IMR-90 (cell line): ENCODE measurements at regions not wholly inside any gene's neighbourhood (a gene's known extent, or its start where the extent isn't known, plus 50 kb on each side); places are given as distances from the start of the nearest gene placed in this dataset.

Experiments
- ATAC-seq: fragments of 200-7000 bp; cut with Tn5 transposase; 2 replicates; pipeline ENCODE4 v1.9.1; 2020; ENCODE audit warnings: low read depth, mild to moderate bottlenecking, moderate library complexity
- BruUV-seq: library from RNA; stranded (reverse); fragments of 400-500 nt; replicated peaks from 2 replicates; lab custom pipeline; 2021; lab: Mats Ljungman, UMichigan
- CTCF ChIA-PET: fragments of 300-600 bp; formaldehyde crosslinking; extraction: SDS; loops from one replicate; lab custom pipeline; 2021; ENCODE audit warnings: antibody characterized with exemption; lab: Yijun Ruan, JAX
- POLR2A ChIA-PET: fragments of 300-600 bp; sonication (Branson Sonifier 250); formaldehyde crosslinking; loops from one replicate; lab custom pipeline; 2022; ENCODE audit warnings: antibody characterized with exemption; ENCODE audit not compliant: unreplicated experiment; lab: Charles Lee
- DNase-seq: peaks from one replicate; pipeline ENCODE4 v3.0.0; 2013
- H2AFZ ChIP-seq: replicated peaks from 2 replicates; pipeline ENCODE3; 2013; ENCODE audit warnings: low read length, mild to moderate bottlenecking; ENCODE audit not compliant: poor library complexity
- H2AK5ac ChIP-seq: 2 replicates; pipeline ENCODE4 v1.6.1; 2013; ENCODE audit warnings: low read depth, low read length, inconsistent platforms
- H2AK9ac ChIP-seq: replicated peaks from 2 replicates; pipeline ENCODE3; 2013; ENCODE audit warnings: mild to moderate bottlenecking, low read depth, low read length, moderate library complexity; ENCODE audit not compliant: poor library complexity
- H2BK120ac ChIP-seq: 2 replicates; pipeline ENCODE4 v1.6.1; 2013; ENCODE audit warnings: low read depth, low read length, inconsistent platforms
- H2BK15ac ChIP-seq: 3 replicates; pipeline ENCODE4 v1.6.1; 2013; ENCODE audit warnings: low read depth, low read length, inconsistent platforms
- H2BK20ac ChIP-seq: 2 replicates; pipeline ENCODE4 v1.6.1; 2013; ENCODE audit warnings: low read depth, mild to moderate bottlenecking, inconsistent platforms, low read length, moderate library complexity
- H2BK5ac ChIP-seq: 2 replicates; pipeline ENCODE4 v1.6.1; 2013; ENCODE audit warnings: mild to moderate bottlenecking, low read depth, low read length, inconsistent platforms; ENCODE audit not compliant: poor library complexity, severe bottlenecking
- H3K14ac ChIP-seq: replicated peaks from 2 replicates; pipeline ENCODE4 v1.6.1; 2013; ENCODE audit warnings: low read depth, low read length, inconsistent platforms
- H3K18ac ChIP-seq: 2 replicates; pipeline ENCODE4 v1.6.1; 2013; ENCODE audit warnings: low read depth, low read length, control low read depth
- H3K23ac ChIP-seq: 2 replicates; pipeline ENCODE4 v1.6.1; 2013; ENCODE audit warnings: low read depth, low read length, inconsistent platforms
- H3K27ac ChIP-seq: 2 replicates; pipeline ENCODE4 v1.5.1; 2013; ENCODE audit warnings: mild to moderate bottlenecking, control low read depth, low read length; ENCODE audit not compliant: insufficient read depth
- H3K27me3 ChIP-seq: 2 replicates; pipeline ENCODE4 v1.6.1; 2013; ENCODE audit warnings: low read length; ENCODE audit not compliant: control insufficient read depth, insufficient read depth
- H3K36me3 ChIP-seq: 2 replicates; pipeline ENCODE4 v1.6.1; 2013; ENCODE audit warnings: low read length, mixed read lengths; ENCODE audit not compliant: control insufficient read depth, insufficient read depth
- H3K4ac ChIP-seq: 2 replicates; pipeline ENCODE4 v1.6.1; 2013; ENCODE audit warnings: low read depth, low read length, inconsistent platforms
- H3K4me1 ChIP-seq: 2 replicates; pipeline ENCODE4 v1.6.1; 2013; ENCODE audit warnings: low read length, mixed read lengths; ENCODE audit not compliant: control insufficient read depth, insufficient read depth
- H3K4me2 ChIP-seq: 2 replicates; pipeline ENCODE4 v1.6.1; 2013; ENCODE audit warnings: low read depth, mild to moderate bottlenecking, control low read depth, low read length, moderate library complexity
- H3K4me3 ChIP-seq: 2 replicates; pipeline ENCODE4 v1.5.1; 2013; ENCODE audit warnings: low read depth, mild to moderate bottlenecking, control low read depth, low read length, moderate library complexity; ENCODE audit not compliant: insufficient read depth
- H3K56ac ChIP-seq: 2 replicates; pipeline ENCODE4 v1.6.1; 2013; ENCODE audit warnings: low read length, inconsistent platforms; ENCODE audit not compliant: insufficient read depth; ENCODE audit errors: extremely low read depth
- H3K79me1 ChIP-seq, 2 experiments: 2 replicates each; pipeline ENCODE4 v1.6.1; 2013; ENCODE audit warnings: low read length in 2 of 2, inconsistent platforms in 1 of 2, low read depth in 1 of 2
- H3K9ac ChIP-seq: 2 replicates; pipeline ENCODE4 v1.6.1; 2013; ENCODE audit warnings: low read depth, low read length, control low read depth
- H3K9me1 ChIP-seq: 2 replicates; pipeline ENCODE4 v1.6.1; 2013; ENCODE audit warnings: low read length, inconsistent platforms; ENCODE audit not compliant: insufficient read depth
- H3K9me3 ChIP-seq: 2 replicates; pipeline ENCODE4 v1.6.1; 2013; ENCODE audit warnings: low read length; ENCODE audit not compliant: control insufficient read depth, insufficient read depth
- H4K20me1 ChIP-seq: 2 replicates; pipeline ENCODE4 v1.6.1; 2013; ENCODE audit warnings: low read length, inconsistent platforms; ENCODE audit not compliant: insufficient read depth
- H4K5ac ChIP-seq: 2 replicates; pipeline ENCODE4 v1.6.1; 2013; ENCODE audit warnings: mild to moderate bottlenecking, low read depth, low read length, control low read depth
- H4K8ac ChIP-seq, 2 experiments: 2 replicates each; pipeline ENCODE4 v1.6.1; 2013; ENCODE audit warnings: low read depth in 2 of 2, low read length in 2 of 2, control low read depth in 1 of 2, inconsistent platforms in 1 of 2
- H4K91ac ChIP-seq: 2 replicates; pipeline ENCODE4 v1.6.1; 2013; ENCODE audit warnings: low read depth, low read length, inconsistent platforms; ENCODE audit not compliant: insufficient read depth
- BHLHE40 ChIP-seq: fragments of 150-350 bp; IDR thresholded peaks from 2 replicates; pipeline ENCODE4 v1.6.1; 2016; ENCODE audit warnings: mild to moderate bottlenecking, low read depth, low read length
- CEBPB ChIP-seq: IDR thresholded peaks from 2 replicates; pipeline ENCODE4 v1.6.1; 2012; ENCODE audit warnings: low read depth, low read length, improper control_type of control experiment
- CHD1 ChIP-seq: IDR thresholded peaks from 2 replicates; pipeline ENCODE4 v1.6.1; 2012; ENCODE audit warnings: low read depth, low read length, improper control_type of control experiment
- FOS ChIP-seq: fragments of 150-350 bp; IDR thresholded peaks from 2 replicates; pipeline ENCODE4 v1.6.1; 2016; ENCODE audit warnings: low read depth, low read length
- MAFK ChIP-seq: IDR thresholded peaks from 2 replicates; pipeline ENCODE4 v1.6.1; 2012; ENCODE audit warnings: low read depth, low read length, improper control_type of control experiment
- MAZ ChIP-seq: IDR thresholded peaks from 2 replicates; pipeline ENCODE4 v1.6.1; 2012; ENCODE audit warnings: low read depth, mild to moderate bottlenecking, low read length, improper control_type of control experiment, moderate library complexity, borderline replicate concordance
- MXI1 ChIP-seq: IDR thresholded peaks from 2 replicates; pipeline ENCODE4 v1.6.1; 2012; ENCODE audit warnings: low read depth, mild to moderate bottlenecking, low read length, moderate library complexity, borderline replicate concordance
- NFE2L2 ChIP-seq: fragments of 150-350 bp; IDR thresholded peaks from 2 replicates; pipeline ENCODE4 v1.6.1; 2016; ENCODE audit warnings: low read depth, mild to moderate bottlenecking, low read length
- POLR2A ChIP-seq: IDR thresholded peaks from 2 replicates; pipeline ENCODE4 v1.6.1; 2012; ENCODE audit warnings: mild to moderate bottlenecking, low read depth, low read length
- RAD21 ChIP-seq: IDR thresholded peaks from 2 replicates; pipeline ENCODE4 v1.6.1; 2012; ENCODE audit warnings: low read length, improper control_type of control experiment
- RCOR1 ChIP-seq: IDR thresholded peaks from 2 replicates; pipeline ENCODE4 v1.6.1; 2012; ENCODE audit warnings: mild to moderate bottlenecking, low read length, improper control_type of control experiment; ENCODE audit not compliant: insufficient replicate concordance
- RFX5 ChIP-seq: IDR thresholded peaks from 2 replicates; pipeline ENCODE4 v1.8.0; 2012; ENCODE audit warnings: low read depth, mild to moderate bottlenecking, low read length, moderate library complexity
- SMC3 ChIP-seq: fragments of 150-350 bp; IDR thresholded peaks from 2 replicates; pipeline ENCODE4 v1.6.1; 2016; ENCODE audit warnings: low read depth, mild to moderate bottlenecking, antibody characterized with exemption, low read length, moderate library complexity
- WGBS, 2 experiments: methylation state at CpG; one replicate each; pipeline versions ENCODE4 v1.1.5 to v1.1.7; 2013; ENCODE audit warnings: missing lambda C conversion rate in 2 of 2; ENCODE audit not compliant: insufficient read length in 1 of 2; ENCODE audit errors: extremely low coverage in 2 of 2; 5-methylcytosine and 5-hydroxymethylcytosine counted together
- dilution Hi-C: fragments of 300-500 bp; cut with HindIII; formaldehyde crosslinking; loops from one replicate; pipeline ENCODE4 v1.14.3; 2018; ENCODE audit warnings: low sequenced_read_pairs; ENCODE audit not compliant: unreplicated experiment
- in situ Hi-C: fragments of 300-500 bp; cut with MboI; formaldehyde crosslinking; loops from 3 replicates; pipeline ENCODE4 v1.14.3; 2019; ENCODE audit warnings: low sequenced_read_pairs, inconsistent platforms, mixed read lengths
- intact Hi-C: fragments of 100-400 bp; cut with micrococcal nuclease; formaldehyde crosslinking; loops from 2 replicates; pipeline ENCODE4 v1.10.0; 2022
- TF ChIP-seq, protein P1 (sequence below): conservative IDR thresholded peaks from 2 replicates; pipeline ENCODE4 v1.5.1; 2012; ENCODE audit warnings: mild to moderate bottlenecking, low read depth, low read length, improper control_type of control experiment
- TF ChIP-seq, protein P2 (sequence below): fragments of 150-350 bp; IDR thresholded peaks from 2 replicates; pipeline ENCODE4 v1.6.1; 2016; ENCODE audit warnings: low read depth, mild to moderate bottlenecking, low read length, moderate library complexity, borderline replicate concordance
- TF ChIP-seq, protein P3 (sequence below): fragments of 150-350 bp; IDR thresholded peaks from 2 replicates; pipeline ENCODE4 v1.6.1; 2017; ENCODE audit warnings: mild to moderate bottlenecking, antibody characterized with exemption, low read length, low read depth

DNA sequence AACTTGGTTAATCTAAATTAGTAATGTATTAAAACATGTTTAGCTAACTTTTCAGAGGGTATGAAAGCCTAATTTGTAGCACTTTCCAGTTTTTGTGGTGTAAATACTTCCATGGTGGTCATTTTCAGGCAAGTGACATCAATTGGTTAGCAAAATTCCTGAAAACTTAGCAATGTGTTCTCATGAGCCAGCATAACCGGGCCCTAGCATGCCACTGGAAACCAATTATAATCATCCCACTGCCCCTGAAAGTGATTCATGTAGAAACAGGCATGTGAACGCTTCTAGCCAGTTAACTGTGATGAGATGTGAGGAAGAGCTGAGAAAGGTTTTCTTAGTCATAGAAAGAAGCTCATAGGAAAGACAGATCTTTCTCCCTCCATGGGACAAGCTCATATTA is 417.2 kb downstream of the TLR4 start:
- H3K27me3 ChIP-seq = no peaks in the 10 kb centered on the region
- ChIA-PET POLR2A (no interaction called here), CTCF (no interaction called here)
- H3K4me1 ChIP-seq = no peaks in the 10 kb centered on the region
- no peak overlapping the region for H3K14ac ChIP-seq
- H2BK120ac ChIP-seq = no peak overlapping the region
- WGBS, 2 experiments = no CpG with 5 or more reads among the region's 2 CpGs
- H3K4me3 ChIP-seq = no peak overlapping the region
- no peak overlapping the region for H3K4me2 ChIP-seq
- H2AK9ac ChIP-seq = no peak overlapping the region
- no peak overlapping the region for H2AFZ ChIP-seq
- H3K9ac ChIP-seq = no peak overlapping the region
- no peak overlapping the region for H3K23ac ChIP-seq
- no peaks in the 10 kb centered on the region for H3K9me1 ChIP-seq
- DNase-seq (no peak), ATAC-seq (no peak)
- H3K36me3 ChIP-seq = no peaks in the 10 kb centered on the region
- no peak overlapping the region for H4K5ac ChIP-seq
- no peak overlapping the region for H4K91ac ChIP-seq
- H3K56ac ChIP-seq = no peak overlapping the region
- H2BK5ac ChIP-seq = no peak overlapping the region
- intact Hi-C loops (no loop called here), dilution Hi-C loops (no loop called here), in situ Hi-C loops (no loop called here)
- no peak overlapping the region for H2BK15ac ChIP-seq
- H4K8ac ChIP-seq = no peak overlapping the region
- no peak overlapping the region for H3K27ac ChIP-seq
- no peak overlapping the region for H3K18ac ChIP-seq
- no peaks in the 10 kb centered on the region for H4K20me1 ChIP-seq
- no peak for TF ChIP-seq CEBPB
- no peak for TF ChIP-seq NFE2L2
- TF ChIP-seq RFX5 = no peak
- no peak for TF ChIP-seq SMC3
- TF ChIP-seq RCOR1 = no peak
- TF ChIP-seq FOS = no peak
- no peak for TF ChIP-seq RAD21
- no peak for TF ChIP-seq POLR2A
- TF ChIP-seq, protein P1, sequence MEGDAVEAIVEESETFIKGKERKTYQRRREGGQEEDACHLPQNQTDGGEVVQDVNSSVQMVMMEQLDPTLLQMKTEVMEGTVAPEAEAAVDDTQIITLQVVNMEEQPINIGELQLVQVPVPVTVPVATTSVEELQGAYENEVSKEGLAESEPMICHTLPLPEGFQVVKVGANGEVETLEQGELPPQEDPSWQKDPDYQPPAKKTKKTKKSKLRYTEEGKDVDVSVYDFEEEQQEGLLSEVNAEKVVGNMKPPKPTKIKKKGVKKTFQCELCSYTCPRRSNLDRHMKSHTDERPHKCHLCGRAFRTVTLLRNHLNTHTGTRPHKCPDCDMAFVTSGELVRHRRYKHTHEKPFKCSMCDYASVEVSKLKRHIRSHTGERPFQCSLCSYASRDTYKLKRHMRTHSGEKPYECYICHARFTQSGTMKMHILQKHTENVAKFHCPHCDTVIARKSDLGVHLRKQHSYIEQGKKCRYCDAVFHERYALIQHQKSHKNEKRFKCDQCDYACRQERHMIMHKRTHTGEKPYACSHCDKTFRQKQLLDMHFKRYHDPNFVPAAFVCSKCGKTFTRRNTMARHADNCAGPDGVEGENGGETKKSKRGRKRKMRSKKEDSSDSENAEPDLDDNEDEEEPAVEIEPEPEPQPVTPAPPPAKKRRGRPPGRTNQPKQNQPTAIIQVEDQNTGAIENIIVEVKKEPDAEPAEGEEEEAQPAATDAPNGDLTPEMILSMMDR = no peak
- TF ChIP-seq CHD1 = no peak
- TF ChIP-seq, protein P2, sequence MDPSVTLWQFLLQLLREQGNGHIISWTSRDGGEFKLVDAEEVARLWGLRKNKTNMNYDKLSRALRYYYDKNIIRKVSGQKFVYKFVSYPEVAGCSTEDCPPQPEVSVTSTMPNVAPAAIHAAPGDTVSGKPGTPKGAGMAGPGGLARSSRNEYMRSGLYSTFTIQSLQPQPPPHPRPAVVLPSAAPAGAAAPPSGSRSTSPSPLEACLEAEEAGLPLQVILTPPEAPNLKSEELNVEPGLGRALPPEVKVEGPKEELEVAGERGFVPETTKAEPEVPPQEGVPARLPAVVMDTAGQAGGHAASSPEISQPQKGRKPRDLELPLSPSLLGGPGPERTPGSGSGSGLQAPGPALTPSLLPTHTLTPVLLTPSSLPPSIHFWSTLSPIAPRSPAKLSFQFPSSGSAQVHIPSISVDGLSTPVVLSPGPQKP = no peak
- TF ChIP-seq, protein P3, sequence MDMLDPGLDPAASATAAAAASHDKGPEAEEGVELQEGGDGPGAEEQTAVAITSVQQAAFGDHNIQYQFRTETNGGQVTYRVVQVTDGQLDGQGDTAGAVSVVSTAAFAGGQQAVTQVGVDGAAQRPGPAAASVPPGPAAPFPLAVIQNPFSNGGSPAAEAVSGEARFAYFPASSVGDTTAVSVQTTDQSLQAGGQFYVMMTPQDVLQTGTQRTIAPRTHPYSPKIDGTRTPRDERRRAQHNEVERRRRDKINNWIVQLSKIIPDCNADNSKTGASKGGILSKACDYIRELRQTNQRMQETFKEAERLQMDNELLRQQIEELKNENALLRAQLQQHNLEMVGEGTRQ = no peak
- TF ChIP-seq BHLHE40 = no peak
- no peak for TF ChIP-seq MXI1
- TF ChIP-seq MAFK = no peak
- no peak for TF ChIP-seq MAZ
- no TSS peak for BruUV-seq
- H2BK20ac ChIP-seq = no peak overlapping the region
- peaks cover 3% of the 10 kb centered on the region for H3K9me3 ChIP-seq
- no peak overlapping the region for H3K4ac ChIP-seq
- H2AK5ac ChIP-seq = no peak overlapping the region
- H3K79me1 ChIP-seq = no peaks in the 10 kb centered on the region
